Lung (tissue), 11 donors: ENCODE measurements at regions not wholly inside any gene's neighbourhood (a gene's known extent, or its start where the extent isn't known, plus 50 kb on each side); places are given as distances from the start of the nearest gene placed in this dataset.
A peak's percentile ranks its signal among the peaks of the same experiment; 100 is the strongest.

Source experiments
- ATAC-seq: fragments of 200-7000 bp; cut with Tn5 transposase; one replicate; pipeline ENCODE4 v1.9.1; 2020; ENCODE audit warnings: moderate number of reproducible peaks; ENCODE audit not compliant: insufficient read depth, low FRiP score
- DNase-seq, 3 donors: peaks; one replicate each; pipeline ENCODE4 v3.0.0-alpha.2; 2013 to 2017
- H3K27ac ChIP-seq, 2 donors: one replicate each; pipeline ENCODE4 v1.5.1; 2013; ENCODE audit warnings: mild to moderate bottlenecking in 2 of 2, moderate library complexity in 2 of 2, control low read depth in 1 of 2, inconsistent platforms in 1 of 2, low read depth in 1 of 2, low read length in 1 of 2
- H3K27me3 ChIP-seq, 3 donors: one replicate each; pipeline ENCODE4 v1.5.1; 2013; ENCODE audit warnings: low read length in 2 of 3; ENCODE audit not compliant: control insufficient read depth in 3 of 3, insufficient read depth in 3 of 3
- H3K36me3 ChIP-seq, 4 donors: one replicate each; pipeline ENCODE4 v1.5.1; 2013; ENCODE audit warnings: low read length in 4 of 4, mild to moderate bottlenecking in 1 of 4, moderate library complexity in 1 of 4; ENCODE audit not compliant: control insufficient read depth in 4 of 4, insufficient read depth in 4 of 4
- H3K4me1 ChIP-seq, 5 donors: one replicate each; pipeline ENCODE4 v1.5.1; 2013; ENCODE audit warnings: low read length in 5 of 5, mild to moderate bottlenecking in 2 of 5, moderate library complexity in 1 of 5; ENCODE audit not compliant: control insufficient read depth in 5 of 5, insufficient read depth in 5 of 5
- H3K4me3 ChIP-seq: one replicate; pipeline ENCODE4 v1.5.1; 2013; ENCODE audit warnings: mild to moderate bottlenecking, control low read depth, moderate library complexity
- H3K9ac ChIP-seq, 2 donors: one replicate each; pipeline ENCODE4 v1.5.1; 2013; ENCODE audit warnings: low read length in 2 of 2, control low read depth in 1 of 2; ENCODE audit not compliant: insufficient read depth in 1 of 2
- H3K9me3 ChIP-seq, 4 donors: one replicate each; pipeline ENCODE4 v1.5.1; 2013; ENCODE audit warnings: low read length in 3 of 4, mild to moderate bottlenecking in 1 of 4, moderate library complexity in 1 of 4; ENCODE audit not compliant: control insufficient read depth in 4 of 4, insufficient read depth in 3 of 4
- CTCF ChIP-seq: IDR thresholded peaks from 2 replicates; pipeline ENCODE4 v1.5.1; 2012; ENCODE audit warnings: mild to moderate bottlenecking; ENCODE audit errors: control extremely low read depth, extremely low read depth
- WGBS, 2 donors: extraction: QIAGEN DNeasy Blood & Tissue Kit; methylation state at CpG; one replicate each; pipeline ENCODE4 v1.1.7; 2013; 5-methylcytosine and 5-hydroxymethylcytosine counted together
- donor health status: control.
- donor health status: control.
- donor health status: Bipolar disorder and iron deficiency.
- donor health status: healthy.
- donor health status: DM: yes; HTN: yes; CAD: no.

GRCh38 chr4:27360790-27361267, 500.2 kb downstream of the STIM2 start:
- no peak for TF ChIP-seq CTCF
- Histone ChIP-seq H3K9ac (no peak overlapping the region), H3K4me1 (no peaks in the 10 kb centered on the region), H3K27me3 (no peaks in the 10 kb centered on the region), H3K9me3 (no peaks in the 10 kb centered on the region), H3K4me3 (no peak overlapping the region), H3K36me3 (no peaks in the 10 kb centered on the region), H3K27ac (no peak overlapping the region)
- DNase-seq, result peak in 2 of 3 donors; percentile 54 to 62
- 56 to 59% methylated on average over 7 of the region's 7 CpGs for WGBS, 2 donors
- no peak for ATAC-seq

GRCh38 chr4:27364509-27364908, 503.9 kb downstream of the STIM2 start:
- Histone ChIP-seq H3K9me3 (no peaks in the 10 kb centered on the region), H3K27me3 (no peaks in the 10 kb centered on the region), H3K27ac (no peak overlapping the region), H3K4me1 (no peaks in the 10 kb centered on the region), H3K36me3 (no peaks in the 10 kb centered on the region), H3K9ac (no peak overlapping the region), H3K4me3 (no peak overlapping the region)
- WGBS, 2 donors, result 92 to 95% methylated on average over 6 of the region's 6 CpGs
- DNase-seq, result no peak
- no peak for ATAC-seq
- TF ChIP-seq CTCF, result no peak

- Histone ChIP-seq H3K9me3 (no peaks in the 10 kb centered on the region), H3K36me3 (no peaks in the 10 kb centered on the region), H3K27ac (no peak overlapping the region), H3K4me3 (no peak overlapping the region), H3K9ac (no peak overlapping the region), H3K27me3 (no peaks in the 10 kb centered on the region), H3K4me1 (no peaks in the 10 kb centered on the region)
- no peak for TF ChIP-seq CTCF
- 37 to 40% methylated on average over 2 of the region's 2 CpGs for WGBS, 2 donors
- no peak for DNase-seq
- ATAC-seq, result no peak
Observed at GRCh38 chr4:27366104-27366823, 505.6 kb downstream of the STIM2 start.

- TF ChIP-seq CTCF, result no peak
- H3K36me3 ChIP-seq, result no peaks in the 10 kb centered on the region
- no peaks in the 10 kb centered on the region for H3K27me3 ChIP-seq
- H3K4me3 ChIP-seq, result no peak overlapping the region
- no peaks in the 10 kb centered on the region for H3K9me3 ChIP-seq
- 71 to 85% methylated on average over 1 of the region's 1 CpG for WGBS, 2 donors
- H3K9ac ChIP-seq, result no peak overlapping the region
- H3K27ac ChIP-seq, result no peak overlapping the region
- DNase-seq (no peak), ATAC-seq (no peak)
- H3K4me1 ChIP-seq, result no peaks in the 10 kb centered on the region
Observed at GRCh38 chr4:27368781-27369180, 508.1 kb downstream of the STIM2 start.
